ENCODE measurements at regions not wholly inside any gene's neighbourhood (a gene's known extent, or its start where the extent isn't known, plus 50 kb on each side); places are given as distances from the start of the nearest gene placed in this dataset.

GRCh38 chr1:170340308-170340707 lies 191.7 kb upstream of the GORAB start (continued):
- no peak for TF ChIP-seq ZNF462 (CRISPR knock-in tag; IDR thresholded peaks at IDR 0.05)
- no peak for TF ChIP-seq EZH2phosphoT487 (IDR thresholded peaks at IDR 0.05; ENCODE audit: unreplicated experiment)
- no peak for TF ChIP-seq ETS1 (IDR thresholded peaks at IDR 0.05)
- no peak for TF ChIP-seq NANOG (IDR thresholded peaks at IDR 0.05; ENCODE audit: borderline replicate concordance)
- no peak for TF ChIP-seq ZNF331 (CRISPR knock-in tag; IDR thresholded peaks at IDR 0.05; ENCODE audit: low read depth)
- no peak for TF ChIP-seq ZNF114 (CRISPR knock-in tag; IDR thresholded peaks at IDR 0.05)
- TF ChIP-seq STAT1 (IDR thresholded peaks at IDR 0.05; ENCODE audit: unreplicated experiment): no peak
- no peak for TF ChIP-seq POLR2AphosphoS5 (IDR thresholded peaks at IDR 0.05; ENCODE audit: low read depth)
- no peak for TF ChIP-seq JUNB (IDR thresholded peaks at IDR 0.05; ENCODE audit: unreplicated experiment)
- TF ChIP-seq EZH2 (IDR thresholded peaks at IDR 0.05; ENCODE audit: low read depth, unreplicated experiment): no peak
- TF ChIP-seq REST (IDR thresholded peaks at IDR 0.05; ENCODE audit: unreplicated experiment): no peak
